Nephron progenitor cell (in vitro differentiated cells): ENCODE measurements at regions not wholly inside any gene's neighbourhood (a gene's known extent, or its start where the extent isn't known, plus 50 kb on each side); places are given as distances from the start of the nearest gene placed in this dataset.

ENCODE experiments used
- DNase-seq: peaks from one replicate; pipeline ENCODE4 v3.0.0; 2021
- H3K27ac Mint-ChIP-seq: 2 replicates; pipeline ENCODE4 v1.8.0; 2021; ENCODE audit warnings: mild to moderate bottlenecking, moderate library complexity, mixed read lengths
- H3K27me3 Mint-ChIP-seq: 2 replicates; pipeline ENCODE4 v1.8.0; 2021; ENCODE audit warnings: mild to moderate bottlenecking, low read depth, mixed read lengths; ENCODE audit not compliant: poor library complexity
- H3K36me3 Mint-ChIP-seq: 2 replicates; pipeline ENCODE4 v1.8.0; 2021; ENCODE audit warnings: low read depth, mixed read lengths
- H3K4me1 Mint-ChIP-seq: 2 replicates; pipeline ENCODE4 v1.8.0; 2021; ENCODE audit warnings: mixed read lengths
- H3K4me3 Mint-ChIP-seq: 2 replicates; pipeline ENCODE4 v1.8.0; 2021; ENCODE audit warnings: mild to moderate bottlenecking, moderate library complexity, mixed read lengths
- H3K9me3 Mint-ChIP-seq: 2 replicates; pipeline ENCODE4 v1.8.0; 2021; ENCODE audit warnings: mild to moderate bottlenecking, moderate library complexity, mixed read lengths
- CTCF ChIP-seq: fragments of 200-600 bp; sonication (generic); IDR thresholded peaks from 2 replicates; pipeline ENCODE4 v1.5.0; 2021; ENCODE audit warnings: antibody characterized with exemption

GRCh38 chr11:127054153-127054552 lies 53.6 kb upstream of the KIRREL3 start:
- no peak overlapping the region for H3K4me3 Mint-ChIP-seq
- no peak for TF ChIP-seq CTCF
- peaks cover 3% of the 10 kb centered on the region for H3K27me3 Mint-ChIP-seq
- peaks cover 51% of the 10 kb centered on the region for H3K4me1 Mint-ChIP-seq
- no peaks in the 10 kb centered on the region for H3K36me3 Mint-ChIP-seq
- no peaks in the 10 kb centered on the region for H3K9me3 Mint-ChIP-seq
- no peak overlapping the region for H3K27ac Mint-ChIP-seq
- DNase-seq = no peak

- DNase-seq = no peak
- Mint-ChIP-seq H3K4me3 (no peak overlapping the region), H3K27ac (no peak overlapping the region), H3K36me3 (no peaks in the 10 kb centered on the region), H3K4me1 (peaks cover 34% of the 10 kb centered on the region), H3K9me3 (no peaks in the 10 kb centered on the region), H3K27me3 (peaks cover 3% of the 10 kb centered on the region)
- TF ChIP-seq CTCF = no peak
Observed at GRCh38 chr11:127052404-127052803, 51.8 kb upstream of the KIRREL3 start.
